Liver (tissue), 2 donors: ENCODE measurements at regions not wholly inside any gene's neighbourhood (a gene's known extent, or its start where the extent isn't known, plus 50 kb on each side); places are given as distances from the start of the nearest gene placed in this dataset.

Source experiments
- REST ChIP-seq: IDR thresholded peaks from 2 replicates; pipeline ENCODE4 v1.6.1; 2016; ENCODE audit warnings: antibody characterized with exemption, mild to moderate bottlenecking
- RXRA ChIP-seq, 2 donors: IDR thresholded peaks; 2 replicates each; pipeline ENCODE4 v1.6.1; 2017 to 2018; ENCODE audit warnings: antibody characterized with exemption in 2 of 2, mild to moderate bottlenecking in 1 of 2
- donor health status: healthy.

- TF ChIP-seq RXRA (IDR thresholded peaks at IDR 0.05) (no peak), REST (no peak)
Measured at GRCh38 chr10:125222515-125223308, 62.3 kb upstream of the CTBP2 start.
